ACC112 (cell line): ENCODE measurements at regions not wholly inside any gene's neighbourhood (a gene's known extent, or its start where the extent isn't known, plus 50 kb on each side); places are given as distances from the start of the nearest gene placed in this dataset.
"Not testable (repeated sequence)": the region's sequence is repeated elsewhere in the genome, so short reads cannot be mapped to it uniquely, and the experiment has no call there.

Source experiments
- H2AFZ ChIP-seq: fragments of 200-600 bp; sonication (generic); one replicate; pipeline ENCODE4 v1.6.0; 2017; ENCODE audit warnings: antibody characterized with exemption, low read length; ENCODE audit not compliant: unreplicated experiment
- H3K27ac ChIP-seq: fragments of 200-600 bp; sonication (generic); 2 replicates; pipeline ENCODE4 v1.5.1; 2014; ENCODE audit warnings: low read depth, mild to moderate bottlenecking, antibody characterized with exemption, low read length, moderate library complexity
- H3K27me3 ChIP-seq: fragments of 200-600 bp; sonication (generic); 2 replicates; pipeline ENCODE4 v1.6.1; 2014; ENCODE audit warnings: mild to moderate bottlenecking, antibody characterized with exemption, low read length, moderate library complexity, mixed read lengths; ENCODE audit not compliant: insufficient read depth
- H3K36me3 ChIP-seq: fragments of 200-600 bp; sonication (generic); 2 replicates; pipeline ENCODE4 v1.6.1; 2016; ENCODE audit warnings: mild to moderate bottlenecking, antibody characterized with exemption, low read length, moderate library complexity, mixed read lengths; ENCODE audit not compliant: insufficient read depth
- H3K4me1 ChIP-seq: fragments of 200-600 bp; sonication (generic); one replicate; pipeline ENCODE4 v1.6.1; 2016; ENCODE audit warnings: low read length, mixed read lengths; ENCODE audit not compliant: insufficient read depth, unreplicated experiment, control insufficient read depth
- H3K4me3 ChIP-seq: fragments of 200-600 bp; sonication (generic); 2 replicates; pipeline ENCODE4 v1.5.1; 2014; ENCODE audit warnings: mild to moderate bottlenecking, low read depth, low read length
- H3K79me2 ChIP-seq: fragments of 200-600 bp; sonication (generic); one replicate; pipeline ENCODE4 v1.6.0; 2016; ENCODE audit warnings: low read length; ENCODE audit not compliant: control insufficient read depth, unreplicated experiment, insufficient read depth

- Histone ChIP-seq H3K79me2 (no peaks in the 10 kb centered on the region), H2AFZ (no peak overlapping the region), H3K4me3 (no peak overlapping the region), H3K36me3 (no peaks in the 10 kb centered on the region), H3K27me3 (no peaks in the 10 kb centered on the region), H3K4me1 (no peaks in the 10 kb centered on the region), H3K27ac (no peak overlapping the region)
Measured at GRCh38 chr10:64537928-64538327, 1016.7 kb downstream of the REEP3 start.

GRCh38 chr10:64546073-64546472, 1024.9 kb downstream of the REEP3 start:
- H2AFZ ChIP-seq, result no peak overlapping the region
- no peak overlapping the region for H3K27ac ChIP-seq
- H3K27me3 ChIP-seq, result no peaks in the 10 kb centered on the region
- H3K4me3 ChIP-seq, result no peak overlapping the region
- no peaks in the 10 kb centered on the region for H3K36me3 ChIP-seq
- no peaks in the 10 kb centered on the region for H3K4me1 ChIP-seq
- H3K79me2 ChIP-seq, result no peaks in the 10 kb centered on the region

- Histone ChIP-seq H3K4me1 (no peaks in the 10 kb centered on the region), H3K27ac (no peak overlapping the region), H3K36me3 (no peaks in the 10 kb centered on the region), H3K79me2 (no peaks in the 10 kb centered on the region), H2AFZ (no peak overlapping the region), H3K27me3 (no peaks in the 10 kb centered on the region), H3K4me3 (no peak overlapping the region)
Measured at GRCh38 chr10:64547168-64547567, 1026.0 kb downstream of the REEP3 start.

GRCh38 chr10:64555666-64556065, 1034.5 kb downstream of the REEP3 start:
- Histone ChIP-seq H3K36me3 (no peaks in the 10 kb centered on the region), H3K4me1 (no peaks in the 10 kb centered on the region), H3K4me3 (no peak overlapping the region)

GRCh38 chr10:64558094-64558835, 1037.1 kb downstream of the REEP3 start:
- Histone ChIP-seq H3K36me3 (no peaks in the 10 kb centered on the region), H2AFZ (no peak overlapping the region), H3K4me1 (no peaks in the 10 kb centered on the region), H3K79me2 (no peaks in the 10 kb centered on the region), H3K4me3 (no peak overlapping the region), H3K27me3 (no peaks in the 10 kb centered on the region), H3K27ac (no peak overlapping the region)

More at GRCh38 chr10:64555666-64556065, 1034.5 kb downstream of the REEP3 start:
- no peaks in the 10 kb centered on the region for H3K27me3 ChIP-seq
- H3K79me2 ChIP-seq, result no peaks in the 10 kb centered on the region
- no peak overlapping the region for H3K27ac ChIP-seq
- H2AFZ ChIP-seq, result no peak overlapping the region

- Histone ChIP-seq H3K4me3 (no peak overlapping the region), H3K79me2 (no peaks in the 10 kb centered on the region), H2AFZ (no peak overlapping the region), H3K4me1 (no peaks in the 10 kb centered on the region), H3K27ac (no peak overlapping the region), H3K27me3 (no peaks in the 10 kb centered on the region), H3K36me3 (no peaks in the 10 kb centered on the region)
Measured at GRCh38 chr10:64571056-64571455, 1049.9 kb downstream of the REEP3 start.

GRCh38 chr10:64573623-64574325, 1052.6 kb downstream of the REEP3 start:
- Histone ChIP-seq H3K27me3 (no peaks in the 10 kb centered on the region), H2AFZ (no peak overlapping the region), H3K79me2 (no peaks in the 10 kb centered on the region), H3K27ac (no peak overlapping the region), H3K4me1 (no peaks in the 10 kb centered on the region), H3K36me3 (no peaks in the 10 kb centered on the region), H3K4me3 (no peak overlapping the region)

- H3K36me3 ChIP-seq, result no peaks in the 10 kb centered on the region
- H3K27me3 ChIP-seq, result no peaks in the 10 kb centered on the region
- H3K27ac ChIP-seq, result no peak overlapping the region
- no peak overlapping the region for H3K4me3 ChIP-seq
- H2AFZ ChIP-seq, result no peak overlapping the region
- H3K79me2 ChIP-seq, result no peaks in the 10 kb centered on the region
- no peaks in the 10 kb centered on the region for H3K4me1 ChIP-seq
Measured at GRCh38 chr10:64574371-64574770, 1053.2 kb downstream of the REEP3 start.

- Histone ChIP-seq H2AFZ (no peak overlapping the region), H3K36me3 (no peaks in the 10 kb centered on the region), H3K27me3 (no peaks in the 10 kb centered on the region), H3K27ac (no peak overlapping the region), H3K4me3 (no peak overlapping the region), H3K4me1 (no peaks in the 10 kb centered on the region), H3K79me2 (no peaks in the 10 kb centered on the region)
Measured at GRCh38 chr10:64576497-64576896, 1055.3 kb downstream of the REEP3 start.

GRCh38 chr10:64578757-64579156, 1057.6 kb downstream of the REEP3 start:
- not testable (repeated sequence) for H3K79me2 ChIP-seq, H3K27me3 ChIP-seq, H3K27ac ChIP-seq

GRCh38 chr10:64586934-64587503, 1065.8 kb downstream of the REEP3 start:
- Histone ChIP-seq H3K4me1 (no peaks in the 10 kb centered on the region), H2AFZ (no peak overlapping the region), H3K79me2 (no peaks in the 10 kb centered on the region), H3K27me3 (no peaks in the 10 kb centered on the region), H3K27ac (no peak overlapping the region), H3K36me3 (no peaks in the 10 kb centered on the region), H3K4me3 (no peak overlapping the region)

More at GRCh38 chr10:64578757-64579156, 1057.6 kb downstream of the REEP3 start:
- H2AFZ ChIP-seq, H3K4me1 ChIP-seq, H3K4me3 ChIP-seq, H3K36me3 ChIP-seq: not testable (repeated sequence)
